NCI-H2107 treated with DMSO at 0.1 percent for 48 hours (cell line): ENCODE measurements at regions not wholly inside any gene's neighbourhood (a gene's known extent, or its start where the extent isn't known, plus 50 kb on each side); places are given as distances from the start of the nearest gene placed in this dataset.
A peak's percentile ranks its signal among the peaks of the same experiment; 100 is the strongest.

ENCODE experiments used
- DNase-seq: peaks from one replicate; lab custom pipeline; 2025; ENCODE audit not compliant: unreplicated experiment; lab: John Stamatoyannopoulos, UW

DNA sequence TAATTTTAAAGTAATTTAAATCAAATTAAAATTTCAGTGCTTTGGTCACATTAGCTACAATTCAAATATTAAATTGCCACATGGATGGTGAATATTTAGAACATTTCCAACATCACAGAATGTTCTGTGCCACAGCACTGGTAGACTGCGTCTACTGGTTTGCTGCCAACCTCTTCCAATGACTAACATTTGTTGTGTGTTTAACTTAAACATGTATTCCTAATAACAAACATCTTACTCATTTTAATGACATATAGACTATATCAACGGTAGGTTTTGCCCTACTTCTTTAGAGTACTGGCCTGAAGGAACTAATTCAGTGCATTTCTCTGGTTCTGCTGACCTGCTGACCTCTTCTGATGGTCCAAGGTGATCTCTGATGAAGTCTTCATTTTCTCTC is 157.6 kb downstream of the DCK start:
- no peak for DNase-seq

GRCh38 chr4:71156616-71157015 is 163.2 kb downstream of the DCK start:
- DNase-seq = no peak

GRCh38 chr4:71162386-71162785 is 168.9 kb downstream of the DCK start:
- no peak for DNase-seq

DNA sequence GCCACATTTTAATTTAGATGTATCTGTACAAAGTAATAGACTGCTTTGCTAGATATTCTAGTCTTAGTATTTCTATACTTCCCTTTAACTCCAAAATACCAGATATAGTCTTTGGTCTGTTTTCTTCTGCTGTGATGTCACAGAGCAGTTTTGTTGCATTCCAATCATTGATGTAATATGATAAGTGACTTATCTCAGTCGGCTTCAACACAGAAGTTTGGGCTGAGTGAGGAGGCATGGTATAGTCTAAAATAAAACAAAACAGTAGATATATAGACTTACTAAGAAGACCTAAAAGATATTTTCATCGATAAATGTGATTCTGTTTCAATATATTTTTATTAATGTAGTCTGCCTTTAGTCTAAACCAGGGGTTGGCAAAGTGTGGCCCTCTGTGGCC is 169.9 kb downstream of the DCK start:
- DNase-seq = no peak

- no peak for DNase-seq
These were observed 171.7 kb upstream of the SLC4A4 start for GRCh38 chr4:71167083-71167482.

DNA sequence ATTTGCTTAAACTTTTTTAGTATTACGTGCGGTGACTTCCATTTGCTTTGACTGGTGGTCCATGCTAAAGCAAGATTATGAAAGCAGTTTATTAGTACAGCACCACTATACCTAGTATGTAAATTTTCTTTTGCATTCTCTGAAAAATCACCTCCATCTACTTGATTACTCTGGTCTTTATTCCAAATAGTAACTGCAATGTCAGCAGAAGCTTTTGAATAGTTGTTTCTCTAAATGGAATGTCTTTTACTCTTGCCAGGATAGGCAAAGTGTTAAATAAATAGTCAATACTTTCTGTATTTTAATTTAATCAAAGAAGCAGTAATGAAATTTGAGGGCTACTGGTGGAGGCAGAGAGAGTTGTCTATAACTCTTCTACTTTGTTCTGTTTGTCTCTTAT is 167.2 kb upstream of the SLC4A4 start:
- no peak for DNase-seq

DNA sequence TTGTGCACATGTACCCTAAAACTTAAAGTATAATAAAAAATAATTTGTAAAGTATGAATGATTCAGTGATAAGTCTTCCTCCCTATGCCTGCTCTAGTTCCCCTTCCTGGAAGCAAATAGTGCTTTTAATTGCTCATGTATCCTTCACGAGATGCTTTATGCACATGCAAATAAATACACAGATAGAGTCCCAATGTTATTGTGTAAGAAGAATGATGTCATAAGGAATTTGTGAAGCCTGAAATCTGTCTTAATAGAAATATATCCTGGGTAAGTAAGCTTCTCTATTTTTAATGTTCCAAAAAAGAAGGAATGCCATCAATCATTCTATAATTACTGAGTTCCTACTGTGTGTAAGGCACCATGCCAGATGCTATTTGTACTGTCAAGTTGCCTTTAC is 157.5 kb upstream of the SLC4A4 start:
- DNase-seq = no peak

GRCh38 chr4:71184195-71184781 is 154.5 kb upstream of the SLC4A4 start:
- peak; percentile 28 for DNase-seq

DNA sequence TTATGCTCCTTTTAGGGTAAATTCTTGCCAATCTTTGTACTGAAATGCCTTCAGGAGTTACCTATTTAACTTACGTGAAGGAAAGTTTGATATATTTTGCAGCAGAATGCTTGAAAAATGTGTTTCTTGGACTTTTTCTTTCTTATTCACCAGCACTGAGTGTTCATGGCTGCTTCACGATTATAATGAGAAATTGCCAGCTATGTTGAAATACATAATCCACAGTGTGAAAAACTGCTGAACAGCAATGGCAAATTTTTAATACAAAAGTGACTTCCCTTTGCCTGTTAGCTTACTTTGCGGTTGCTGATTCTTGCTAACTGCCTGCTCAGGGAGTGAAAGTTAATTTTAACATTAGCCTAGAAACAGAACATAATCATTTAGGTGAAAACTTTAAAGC is 153.8 kb upstream of the SLC4A4 start:
- DNase-seq = no peak

- no peak for DNase-seq
These were observed 152.6 kb upstream of the SLC4A4 start for GRCh38 chr4:71186257-71186565.

DNA sequence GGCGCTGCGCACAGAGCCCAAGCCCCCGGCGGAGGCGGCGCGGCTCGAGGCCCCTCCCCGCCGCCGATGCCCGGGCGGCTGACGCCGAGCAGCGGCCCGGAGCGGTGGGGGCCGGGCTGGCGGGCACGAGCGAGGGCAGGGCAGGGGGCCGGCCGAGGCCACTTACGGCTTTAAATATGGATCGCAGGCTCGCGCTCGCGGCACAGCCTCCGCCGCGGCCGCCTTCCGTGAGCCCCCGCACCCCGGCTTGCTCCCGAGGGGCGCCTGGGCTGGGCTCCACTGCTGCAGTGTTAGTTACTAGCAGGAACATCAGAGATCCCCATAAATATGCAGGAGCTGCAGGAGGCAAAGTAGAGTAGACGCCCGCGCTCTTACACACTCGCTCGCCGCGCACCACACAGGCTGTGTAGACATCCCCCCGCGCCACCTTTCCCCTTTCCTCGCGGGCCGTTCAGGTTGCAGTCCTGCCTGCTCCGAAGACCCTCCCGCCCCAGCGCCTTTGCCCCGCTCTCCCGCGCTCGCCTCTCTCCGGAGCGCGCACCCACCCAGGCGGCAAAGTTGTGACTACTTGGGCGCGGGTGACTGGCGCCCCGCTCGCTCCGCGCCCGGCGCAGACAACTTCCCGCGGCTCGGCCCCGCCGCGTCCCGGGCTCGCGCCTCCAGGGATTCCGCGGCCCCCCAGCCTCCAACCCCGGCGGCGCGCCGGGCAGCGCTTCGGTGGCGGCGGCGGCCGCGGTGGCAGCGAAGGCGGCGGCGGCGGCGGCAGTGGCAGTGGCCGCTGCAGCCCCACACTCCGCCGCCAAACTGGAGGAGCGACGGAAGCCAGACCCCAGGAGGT is 152.0 kb upstream of the SLC4A4 start:
- no peak for DNase-seq

DNA sequence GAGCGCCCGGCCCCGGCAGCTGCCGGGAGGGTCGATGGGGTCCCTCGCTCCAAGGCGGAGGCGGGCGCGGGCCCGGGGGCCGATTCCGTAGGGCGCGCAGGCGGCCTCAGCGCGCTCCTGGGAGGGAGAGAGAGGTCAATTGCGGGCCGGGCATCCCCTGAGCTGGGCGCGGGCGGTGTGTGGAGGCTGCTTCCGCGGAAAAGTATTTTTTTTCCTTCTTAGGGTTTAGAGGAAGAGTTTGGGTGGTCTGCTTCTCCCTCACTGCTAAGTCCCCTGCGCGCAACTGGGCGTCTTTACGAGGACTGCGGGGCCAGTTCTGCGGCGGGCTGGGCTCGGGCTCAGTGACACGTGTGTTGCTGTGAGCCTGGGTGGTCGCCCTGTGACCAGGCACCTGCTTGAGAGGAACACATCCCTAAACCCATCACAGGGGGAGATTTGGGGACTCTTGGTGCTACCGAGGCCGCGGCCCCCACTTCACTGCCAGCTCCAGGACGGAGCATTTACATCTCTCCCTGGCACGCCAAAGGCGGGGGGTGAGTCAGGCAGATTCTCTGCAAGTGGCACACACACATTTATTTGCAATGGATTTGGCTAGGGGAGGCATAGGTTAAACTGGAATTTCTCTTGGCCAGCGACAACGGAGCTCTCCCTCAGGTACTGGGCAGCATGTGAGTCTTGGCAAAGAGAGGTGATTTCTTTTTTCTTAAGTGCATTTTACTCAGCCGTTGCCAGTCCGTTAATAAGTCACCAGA is 151.2 kb upstream of the SLC4A4 start:
- no peak for DNase-seq

DNA sequence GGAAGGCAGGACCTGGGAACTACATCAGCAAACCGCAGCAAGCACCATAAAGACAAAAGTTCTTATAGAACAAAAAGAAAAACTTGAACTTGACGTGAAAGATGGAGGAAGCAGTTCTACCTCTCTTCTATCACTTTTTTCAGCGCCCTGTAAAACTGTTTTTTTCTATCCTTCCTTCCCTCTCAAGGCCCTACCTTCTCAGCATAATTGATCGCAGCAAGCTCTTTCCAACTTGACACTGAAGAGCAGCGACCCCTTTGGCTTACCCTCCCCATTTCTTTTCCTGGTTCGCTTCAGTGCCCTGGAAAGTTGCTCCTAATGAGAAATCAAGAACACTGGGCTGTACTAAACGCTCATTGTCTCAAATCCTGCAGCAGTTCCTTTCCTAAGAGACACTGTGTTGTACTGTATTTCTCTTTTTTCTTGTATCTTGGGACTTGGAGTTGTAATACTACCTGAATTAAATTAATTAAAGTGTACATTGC is 150.6 kb upstream of the SLC4A4 start:
- DNase-seq = no peak

- DNase-seq = no peak
These were observed 149.9 kb upstream of the SLC4A4 start for GRCh38 chr4:71188951-71189350.

DNA sequence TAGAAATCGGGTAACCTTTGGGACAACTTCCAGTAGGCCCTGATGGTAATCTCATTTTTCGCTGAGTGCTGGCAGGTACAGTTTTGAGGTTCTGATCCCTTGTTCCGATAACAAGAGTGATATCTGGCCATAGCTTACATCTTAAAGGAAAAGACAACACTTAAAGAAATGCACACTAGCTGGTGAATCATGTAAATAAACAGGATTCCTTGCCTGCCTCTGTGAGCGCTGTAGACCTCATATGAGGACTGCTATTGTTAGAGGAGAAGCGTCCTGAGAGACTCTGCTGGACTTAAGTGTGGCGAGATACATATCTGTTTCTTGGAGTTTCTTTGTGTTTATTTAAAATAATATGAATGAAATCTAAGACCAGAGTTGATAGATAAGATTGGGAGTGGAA is 149.3 kb upstream of the SLC4A4 start:
- DNase-seq = no peak

DNA sequence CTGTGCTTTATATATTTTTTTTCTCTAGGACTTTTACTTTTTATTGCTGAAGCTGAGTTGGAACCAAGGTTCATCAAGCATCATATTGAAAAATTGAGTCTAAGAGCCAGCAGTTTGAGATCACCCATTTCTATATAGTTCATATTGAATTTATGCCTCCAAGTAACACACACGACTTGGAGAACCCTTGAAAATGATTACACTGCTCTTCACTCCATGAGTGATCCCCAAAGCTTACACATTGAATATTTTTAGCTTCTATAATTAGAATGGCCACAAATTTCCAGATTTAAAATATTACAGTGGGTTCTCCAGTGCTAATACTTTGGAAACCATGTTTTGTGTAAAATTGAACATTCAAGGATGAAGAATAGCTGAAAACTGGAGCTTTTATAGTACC is 144.4 kb upstream of the SLC4A4 start:
- DNase-seq = no peak

DNA sequence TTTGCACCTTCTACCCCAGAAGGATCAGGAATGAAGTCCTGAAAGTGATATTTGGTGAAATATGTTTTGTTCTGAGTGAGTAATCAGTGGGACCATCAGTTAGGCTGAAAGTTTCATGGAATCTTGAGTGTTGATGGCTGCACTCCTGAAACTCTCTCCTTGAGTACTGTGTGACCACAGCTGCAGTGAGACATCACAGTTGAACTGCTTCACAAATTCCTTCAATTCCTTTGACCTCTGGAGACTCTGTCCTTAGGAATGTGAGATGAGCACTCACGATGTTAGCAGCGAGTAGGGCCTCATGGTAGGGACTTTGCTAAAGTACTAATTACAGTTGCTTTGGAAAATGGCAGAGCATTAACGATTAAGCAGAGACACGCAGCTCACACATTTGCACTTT is 142.9 kb upstream of the SLC4A4 start:
- no peak for DNase-seq

- no peak for DNase-seq
These were observed 139.9 kb upstream of the SLC4A4 start for GRCh38 chr4:71198958-71199357.

DNA sequence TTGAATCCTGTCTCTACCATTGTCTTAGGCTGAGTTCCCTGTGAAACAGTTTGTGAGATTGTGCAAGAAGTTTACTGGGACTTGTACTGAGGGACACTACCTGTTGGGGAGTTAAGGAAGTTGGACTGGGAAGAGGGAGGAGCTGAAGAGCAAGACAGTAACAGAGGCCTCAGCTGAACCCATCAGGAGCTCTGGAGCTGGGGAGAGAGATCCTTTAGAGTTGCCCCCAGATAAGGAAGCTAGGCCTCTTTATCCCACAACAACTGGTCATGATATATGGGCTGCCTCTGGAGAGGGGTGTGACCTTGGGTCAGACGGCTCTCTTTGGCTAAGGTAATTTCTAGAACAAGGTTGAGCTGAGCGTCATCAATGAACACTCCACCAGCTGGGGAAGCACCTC is 137.8 kb upstream of the SLC4A4 start:
- DNase-seq = no peak

DNA sequence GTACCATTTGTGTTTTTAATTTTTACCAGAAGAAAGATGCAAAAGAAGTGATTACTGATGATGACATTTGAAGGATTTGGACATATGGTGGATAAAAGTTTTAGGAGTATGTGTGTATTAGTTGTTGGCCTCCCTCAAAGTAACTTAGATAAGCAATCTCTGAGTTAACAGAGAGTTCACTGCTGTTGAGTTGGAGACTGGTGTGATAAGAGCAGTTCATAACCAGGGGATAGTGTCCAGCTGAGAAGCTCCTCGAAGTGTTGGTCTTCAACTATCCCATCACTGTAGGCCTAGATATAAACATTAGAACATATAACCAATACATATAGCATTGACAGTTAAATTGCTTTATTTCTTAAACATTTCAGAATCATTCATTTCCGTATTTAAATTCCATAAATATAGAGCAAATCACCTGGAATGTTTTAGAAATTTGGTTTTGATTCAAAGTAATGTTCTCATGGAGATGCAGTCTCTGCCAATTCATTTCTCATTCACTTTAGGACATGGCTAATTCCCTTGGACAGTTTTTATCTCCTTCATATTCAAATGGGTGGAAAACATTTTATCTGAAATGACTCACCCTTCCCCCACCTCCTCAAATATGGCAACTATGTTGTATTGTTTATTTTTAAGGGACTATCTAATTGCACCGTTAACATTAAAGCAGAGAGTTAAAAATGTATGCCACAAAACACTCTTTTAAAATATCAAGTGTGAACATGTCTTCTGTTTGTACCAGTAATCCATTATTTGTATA is 136.8 kb upstream of the SLC4A4 start:
- DNase-seq = no peak

DNA sequence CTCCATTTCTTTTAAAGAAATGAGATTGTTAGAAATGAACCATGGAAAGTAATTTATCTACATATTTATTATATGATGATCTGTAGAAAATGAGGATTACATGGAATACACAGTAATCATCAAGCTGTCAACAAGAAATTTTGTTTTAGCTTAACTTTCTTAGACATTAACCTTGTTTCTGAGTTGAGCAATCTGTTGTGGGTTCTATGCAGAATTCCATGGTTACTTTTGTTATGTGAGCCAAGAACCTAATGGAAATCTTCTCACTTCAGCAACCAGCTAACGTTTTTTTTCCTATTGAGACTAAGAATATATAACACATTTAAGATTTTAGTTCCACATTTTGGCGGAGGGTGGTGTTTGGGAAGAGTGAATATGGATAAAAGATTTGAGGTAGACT is 136.1 kb upstream of the SLC4A4 start:
- no peak for DNase-seq
